HuH-7 (cell line): ENCODE measurements at regions not wholly inside any gene's neighbourhood (a gene's known extent, or its start where the extent isn't known, plus 50 kb on each side); places are given as distances from the start of the nearest gene placed in this dataset.

Experiments
- DNase-seq: peaks from one replicate; pipeline ENCODE4 v3.0.0; 2011; ENCODE audit warnings: low spot score

GRCh38 chr15:70556151-70556741 is 207.1 kb downstream of the UACA start:
- no peak for DNase-seq

GRCh38 chr15:70555713-70556112 is 207.6 kb downstream of the UACA start:
- DNase-seq: no peak

- no peak for DNase-seq
Observed at GRCh38 chr15:70547846-70548487, 215.4 kb downstream of the UACA start.

GRCh38 chr15:70545526-70545925 is 217.8 kb downstream of the UACA start:
- no peak for DNase-seq

- DNase-seq: no peak
Observed at GRCh38 chr15:70541511-70541910, 221.8 kb downstream of the UACA start.

DNA sequence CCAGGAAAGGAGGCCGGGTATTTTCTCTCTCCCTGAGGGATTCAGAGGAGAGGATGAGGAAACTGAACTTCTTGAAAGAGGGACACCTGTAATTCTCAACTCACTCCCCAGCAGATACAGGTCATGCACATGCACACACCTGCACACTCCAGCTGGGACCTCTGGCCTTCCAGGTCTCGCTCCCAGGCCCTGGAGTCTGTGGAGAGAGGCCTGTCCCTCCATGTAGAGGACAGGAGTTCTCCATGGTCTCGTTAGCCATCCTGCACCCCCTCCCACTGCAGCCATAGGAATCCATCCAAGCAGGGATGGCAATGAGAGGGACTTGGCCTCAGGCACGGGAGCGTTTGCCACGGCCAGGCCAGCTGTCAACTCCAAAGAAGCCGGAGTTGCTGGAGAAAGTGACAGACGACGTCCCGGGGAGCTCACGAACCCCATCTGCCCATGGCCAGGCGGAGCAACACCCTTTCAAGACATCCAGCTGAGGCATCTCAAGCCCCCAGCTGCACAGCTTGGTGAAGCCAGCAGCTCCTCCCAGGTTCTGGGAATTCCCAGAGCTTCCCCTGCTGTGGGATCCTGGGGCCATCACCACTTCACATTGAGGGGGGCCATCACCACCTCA is 223.3 kb downstream of the UACA start:
- DNase-seq: no peak

- DNase-seq: no peak
Observed at GRCh38 chr15:70539409-70539808, 223.9 kb downstream of the UACA start.

DNA sequence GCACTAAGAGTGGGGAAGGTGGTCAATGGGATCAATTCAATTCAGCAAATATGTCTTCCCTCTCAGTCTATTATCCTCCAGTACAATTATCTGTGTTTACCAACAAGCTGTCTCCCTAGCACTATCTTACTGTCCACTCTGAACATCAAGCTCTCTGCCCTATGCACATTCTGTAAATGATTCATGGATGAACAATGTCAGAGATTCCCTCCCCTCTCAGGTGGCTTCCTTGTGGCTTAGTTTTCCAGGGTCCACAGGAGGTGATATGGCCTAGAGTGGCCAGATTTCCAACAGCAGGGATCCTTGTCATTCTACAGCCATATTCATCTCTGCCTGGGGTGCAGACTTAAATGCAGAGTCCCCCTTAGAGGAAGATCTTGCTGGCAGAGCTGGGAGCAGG is 225.1 kb downstream of the UACA start:
- DNase-seq: no peak

GRCh38 chr15:70535955-70536338 is 227.4 kb downstream of the UACA start:
- no peak for DNase-seq

DNA sequence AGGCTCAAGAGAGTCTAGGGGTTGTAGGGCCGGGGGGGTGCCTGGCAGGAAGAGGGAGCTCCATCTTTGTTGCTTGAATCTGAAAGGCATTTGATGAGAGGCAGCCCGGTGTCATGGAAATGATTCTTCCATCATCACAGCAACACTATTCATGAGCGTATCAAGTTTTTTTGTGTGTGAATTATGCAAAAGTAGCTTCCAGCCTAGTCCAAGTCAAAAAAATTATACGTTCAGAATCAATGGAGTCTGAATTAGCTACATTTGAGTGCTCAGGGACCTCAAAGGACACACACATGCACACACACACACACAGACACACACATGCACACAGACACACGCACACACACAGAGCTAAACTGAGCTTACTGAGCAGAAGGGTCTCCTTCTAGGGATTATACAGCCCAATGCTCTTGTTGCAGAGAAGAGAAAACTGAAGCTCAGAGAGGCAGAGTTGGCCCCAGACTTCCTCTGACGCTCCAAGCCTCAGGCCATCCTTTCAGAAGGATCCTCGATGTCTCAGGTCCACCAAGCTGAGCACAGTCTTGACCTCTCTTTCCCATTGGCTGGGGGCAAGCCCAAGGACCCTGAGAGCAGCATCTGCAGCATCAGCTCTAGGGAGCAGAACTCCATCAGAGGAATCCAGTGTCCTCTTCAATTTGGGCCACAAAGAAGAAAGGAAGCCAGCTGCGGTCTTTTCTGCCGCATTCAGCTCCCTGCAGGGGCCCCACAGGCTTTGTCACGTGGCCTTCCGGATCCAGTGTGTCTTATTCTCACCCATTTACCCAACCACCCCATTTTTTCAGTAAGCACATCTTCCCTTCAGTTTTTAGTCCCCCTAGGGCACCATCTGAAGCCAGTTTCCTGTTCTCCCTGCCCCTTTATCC is 228.0 kb downstream of the UACA start:
- no peak for DNase-seq

DNA sequence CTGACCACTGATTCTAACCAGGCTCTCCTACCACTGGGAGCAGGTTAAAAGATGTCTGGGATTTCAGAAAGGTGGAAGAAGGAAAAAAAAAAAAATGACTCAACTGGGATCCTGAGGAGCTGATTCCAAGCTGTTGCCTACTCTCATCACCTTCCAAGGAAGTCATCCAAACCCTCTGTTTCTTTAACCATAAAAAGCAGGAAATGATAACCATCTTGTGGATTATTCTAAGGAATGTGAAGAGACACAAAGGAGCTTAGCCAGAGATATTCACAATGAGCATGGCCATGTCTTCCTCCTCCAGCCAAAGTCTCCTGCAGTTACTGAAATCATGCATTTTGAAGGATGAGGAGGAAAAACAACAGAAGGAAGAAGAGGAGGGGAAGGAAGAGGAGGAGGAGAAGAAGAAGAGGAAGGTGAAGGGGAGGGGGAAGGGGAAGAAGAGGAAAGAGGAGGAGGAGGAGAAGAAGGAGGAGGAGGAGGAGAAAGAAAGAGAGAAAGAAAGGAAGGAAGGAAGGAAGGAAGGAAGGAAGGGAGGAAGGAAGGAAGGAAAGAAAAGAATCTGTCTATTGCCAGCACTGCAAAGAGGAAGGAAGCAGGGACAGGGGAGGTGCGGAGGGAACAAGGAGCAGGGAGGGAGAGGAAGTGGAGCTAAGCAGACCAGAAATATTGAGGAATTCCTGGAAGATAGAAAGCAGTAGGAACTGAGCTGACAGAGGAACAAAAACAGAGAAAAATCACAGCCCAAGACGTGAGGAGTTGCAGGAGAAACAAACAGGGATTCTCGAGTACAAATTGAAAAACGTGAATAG is 229.2 kb downstream of the UACA start:
- no peak for DNase-seq

- no peak for DNase-seq
Observed at GRCh38 chr15:70532531-70533186, 230.7 kb downstream of the UACA start.

- DNase-seq: no peak
Observed at GRCh38 chr15:70531576-70531975, 231.8 kb downstream of the UACA start.

DNA sequence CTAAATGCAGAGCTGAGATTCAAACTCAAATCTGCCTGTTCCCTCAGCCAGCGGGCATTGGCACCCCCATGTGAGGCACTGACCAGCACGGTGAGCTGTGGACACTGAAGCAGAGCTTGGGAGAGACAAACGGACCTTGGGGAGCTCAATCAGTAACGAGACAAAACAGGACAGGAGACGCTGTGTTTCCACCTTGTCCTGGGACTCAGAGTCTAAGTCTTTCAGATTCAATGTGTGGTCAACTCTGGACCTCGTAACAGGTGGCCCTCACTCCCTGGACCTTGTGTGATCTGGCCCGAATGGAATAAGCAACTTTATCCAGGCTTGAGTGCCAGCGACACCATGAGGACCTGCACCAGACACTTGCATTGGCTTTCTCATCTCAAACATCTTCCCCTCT is 232.5 kb downstream of the UACA start:
- DNase-seq: no peak

GRCh38 chr15:70530503-70530902 is 232.9 kb downstream of the UACA start:
- DNase-seq: no peak

DNA sequence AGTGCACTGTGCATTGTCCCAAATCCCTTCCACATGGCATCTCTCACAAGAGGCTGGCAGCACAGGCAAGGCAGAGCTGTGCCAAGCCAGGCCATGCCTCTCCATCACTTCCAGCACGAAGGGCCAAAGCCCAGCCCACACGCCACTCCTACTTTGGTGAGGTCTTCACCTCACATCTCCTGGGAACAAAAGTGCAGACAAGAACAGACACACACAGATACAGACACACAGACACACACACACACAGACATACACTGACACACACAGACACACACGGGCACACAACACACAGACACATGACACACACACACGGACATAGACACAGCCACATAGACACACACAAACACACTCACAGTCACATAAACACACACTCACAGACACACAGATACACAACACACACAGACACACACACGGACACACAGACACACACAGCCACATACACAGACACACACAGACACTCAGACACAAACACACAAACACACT is 233.3 kb downstream of the UACA start:
- no peak for DNase-seq

DNA sequence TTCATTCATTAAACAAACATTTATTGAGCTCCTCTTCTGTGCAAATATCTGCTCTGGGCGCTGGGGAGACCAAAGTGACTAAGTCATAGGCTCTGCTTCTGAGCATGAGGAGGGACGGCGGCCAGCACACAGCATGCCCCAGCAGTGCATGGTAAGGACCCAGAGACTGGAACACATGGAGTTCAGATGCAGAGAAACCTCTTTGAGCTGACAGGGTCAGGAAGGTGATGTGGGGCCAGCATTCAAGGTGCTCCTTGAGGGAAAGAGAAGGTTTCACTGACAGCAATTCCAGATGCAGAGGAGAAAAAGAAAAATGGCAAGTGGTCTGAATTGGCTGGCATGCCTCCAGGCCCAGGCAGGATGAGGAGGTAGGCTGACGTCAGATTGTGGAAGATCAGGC is 234.5 kb downstream of the UACA start:
- DNase-seq: no peak

GRCh38 chr15:70528270-70528706 is 235.1 kb downstream of the UACA start:
- peak; percentile 51 for DNase-seq

DNA sequence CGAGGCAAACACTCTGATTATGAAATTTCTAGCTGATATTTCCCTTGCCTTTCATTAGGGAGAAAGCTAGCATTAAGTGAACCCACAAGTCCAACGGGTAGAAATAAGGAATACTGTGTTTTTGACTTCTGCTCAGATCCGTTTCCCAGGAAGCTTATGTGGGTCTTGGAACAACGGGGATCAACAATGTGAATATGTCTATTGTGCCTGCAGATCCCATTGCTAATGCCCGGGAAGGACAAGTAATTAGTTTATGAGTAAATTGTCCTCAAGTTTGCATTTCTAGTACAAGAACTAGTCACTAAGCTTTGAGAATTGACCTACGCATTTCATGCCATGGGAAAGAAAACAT is 236.4 kb downstream of the UACA start:
- no peak for DNase-seq

GRCh38 chr15:70526221-70526973 is 237.0 kb downstream of the UACA start:
- no peak for DNase-seq

- no peak for DNase-seq
Observed at GRCh38 chr15:70525551-70525950, 237.8 kb downstream of the UACA start.
